ENCODE measurements at regions not wholly inside any gene's neighbourhood (a gene's known extent, or its start where the extent isn't known, plus 50 kb on each side); places are given as distances from the start of the nearest gene placed in this dataset.

- no peak for TF ChIP-seq CTCF (IDR thresholded peaks at IDR 0.05)
- no peak for TF ChIP-seq POLR2AphosphoS5 (IDR thresholded peaks at IDR 0.05; ENCODE audit: low read depth, low read length)
Measured at GRCh38 chr3:86723433-86723832, 267.5 kb downstream of the VGLL3 start.

Measured in Panc1 (cell line).